Activated naive CD4-positive, alpha-beta T cell treated with anti-CD3 and anti-CD28 coated beads for 36 hours (primary cell): ENCODE measurements at regions not wholly inside any gene's neighbourhood (a gene's known extent, or its start where the extent isn't known, plus 50 kb on each side); places are given as distances from the start of the nearest gene placed in this dataset.

ENCODE experiments used
- CTCF ChIA-PET: fragments of 350-600 bp; sonication (Branson Sonifier 250); formaldehyde crosslinking; loops from one replicate; lab custom pipeline; 2021; ENCODE audit warnings: antibody characterized with exemption; lab: Charles Lee
- DNase-seq: peaks from one replicate; pipeline ENCODE4 v3.0.0-alpha.2; 2020
- H3K27ac Mint-ChIP-seq: one replicate; pipeline ENCODE4 v1.8.0; 2021; ENCODE audit warnings: mild to moderate bottlenecking, mixed read lengths
- H3K27me3 Mint-ChIP-seq: one replicate; pipeline ENCODE4 v1.8.0; 2021; ENCODE audit warnings: low read depth, mixed read lengths
- H3K36me3 Mint-ChIP-seq: one replicate; pipeline ENCODE4 v1.8.0; 2021; ENCODE audit warnings: low read depth, mixed read lengths
- H3K4me1 Mint-ChIP-seq: one replicate; pipeline ENCODE4 v1.8.0; 2021; ENCODE audit warnings: low read depth, mixed read lengths
- H3K4me3 Mint-ChIP-seq: one replicate; pipeline ENCODE4 v1.8.0; 2021; ENCODE audit warnings: mild to moderate bottlenecking, moderate library complexity, mixed read lengths
- H3K9me3 Mint-ChIP-seq: one replicate; pipeline ENCODE4 v1.8.0; 2021; ENCODE audit warnings: mixed read lengths
- intact Hi-C: fragments of 100-400 bp; cut with micrococcal nuclease; formaldehyde crosslinking; loops from one replicate; pipeline ENCODE4 v1.15.1; 2023

DNA sequence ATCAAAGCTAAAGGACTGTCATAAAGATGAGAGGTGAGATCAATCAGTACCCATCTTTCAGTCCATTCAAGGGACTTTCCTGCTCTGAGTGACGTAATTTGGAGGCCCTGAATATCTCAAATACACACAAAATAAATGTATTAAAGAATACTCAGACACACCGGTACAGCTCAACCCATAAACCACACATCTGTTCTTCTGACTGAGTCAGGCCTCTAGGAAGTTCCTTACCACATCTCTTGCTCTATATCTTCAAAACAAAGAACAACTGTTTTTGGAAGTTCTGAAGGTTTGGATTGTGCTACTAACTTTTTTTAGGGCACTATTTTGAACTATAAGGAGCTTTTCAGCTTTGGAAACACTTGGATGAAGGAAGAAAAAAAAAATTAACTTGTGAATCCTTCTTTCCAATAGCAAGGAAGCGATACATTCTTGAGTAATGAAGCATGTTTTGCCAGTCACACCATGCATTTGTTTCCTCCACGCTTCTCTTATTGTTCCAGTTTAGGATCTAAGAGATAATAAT lies 866.5 kb upstream of the VRK2 start:
- H3K9me3 Mint-ChIP-seq = peaks cover 3% of the 10 kb centered on the region
- no peaks in the 10 kb centered on the region for H3K4me1 Mint-ChIP-seq
- no peaks in the 10 kb centered on the region for H3K36me3 Mint-ChIP-seq
- CTCF ChIA-PET = no interaction called here
- H3K27me3 Mint-ChIP-seq = no peaks in the 10 kb centered on the region
- intact Hi-C loops = no loop called here
- no peak overlapping the region for H3K4me3 Mint-ChIP-seq
- no peak overlapping the region for H3K27ac Mint-ChIP-seq
- DNase-seq = no peak

DNA sequence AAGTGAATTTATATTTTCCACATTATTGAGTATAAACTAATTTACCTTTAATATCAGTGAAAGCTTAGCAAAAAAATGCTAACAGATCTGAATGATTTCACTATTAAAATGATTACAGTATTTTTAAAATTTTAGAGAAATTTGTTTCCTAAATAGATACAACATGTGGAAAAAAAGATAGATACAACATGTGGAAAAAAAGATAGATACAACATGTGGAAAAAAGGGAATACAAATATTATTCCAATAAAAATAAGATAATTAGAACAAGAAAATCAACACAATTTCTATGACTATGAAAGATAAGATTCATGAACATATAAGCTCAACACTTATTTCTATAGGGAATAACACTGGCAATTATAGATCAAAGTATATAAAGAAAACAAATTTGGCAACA lies 865.9 kb upstream of the VRK2 start:
- Mint-ChIP-seq H3K36me3 (no peaks in the 10 kb centered on the region), H3K27ac (no peak overlapping the region), H3K4me1 (no peaks in the 10 kb centered on the region), H3K4me3 (no peak overlapping the region), H3K27me3 (no peaks in the 10 kb centered on the region), H3K9me3 (peaks cover 3% of the 10 kb centered on the region)
- DNase-seq = no peak
- intact Hi-C loops = no loop called here
- CTCF ChIA-PET = no interaction called here

DNA sequence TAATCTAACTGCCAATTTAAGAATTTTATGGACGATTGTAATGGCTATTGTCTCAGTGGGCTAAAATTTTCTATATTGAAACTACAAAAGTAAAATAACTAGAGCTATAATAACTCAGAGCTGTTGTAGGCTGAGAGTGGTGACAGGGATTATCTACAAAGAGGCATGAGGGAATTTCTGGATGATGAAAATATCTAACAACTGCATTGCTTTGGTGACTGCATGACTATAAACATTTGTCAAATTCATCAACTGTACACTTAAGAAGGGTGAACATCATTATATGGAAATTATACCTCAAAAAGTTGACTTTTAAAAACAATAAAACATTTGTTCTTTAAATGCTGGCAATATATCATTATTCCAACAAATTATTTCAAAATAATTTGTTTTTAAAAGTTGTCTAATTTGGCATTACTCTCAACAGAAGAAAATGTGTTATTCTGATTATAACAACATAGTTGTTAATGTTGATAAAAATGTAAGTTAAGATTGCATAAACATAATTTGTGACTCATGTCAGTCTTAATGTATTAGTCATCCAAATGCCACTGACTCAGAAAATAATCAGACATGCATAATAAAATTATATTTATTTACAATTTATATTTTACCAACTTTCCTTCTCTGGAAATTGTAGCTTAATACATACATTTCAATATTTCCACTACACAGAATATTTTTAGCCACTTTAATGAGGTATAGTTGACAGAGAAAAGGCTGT lies 865.1 kb upstream of the VRK2 start:
- Mint-ChIP-seq H3K27ac (no peak overlapping the region), H3K4me1 (no peaks in the 10 kb centered on the region), H3K4me3 (no peak overlapping the region), H3K9me3 (peaks cover 3% of the 10 kb centered on the region), H3K36me3 (no peaks in the 10 kb centered on the region), H3K27me3 (no peaks in the 10 kb centered on the region)
- DNase-seq = no peak
- intact Hi-C loops = no loop called here
- CTCF ChIA-PET = no interaction called here

DNA sequence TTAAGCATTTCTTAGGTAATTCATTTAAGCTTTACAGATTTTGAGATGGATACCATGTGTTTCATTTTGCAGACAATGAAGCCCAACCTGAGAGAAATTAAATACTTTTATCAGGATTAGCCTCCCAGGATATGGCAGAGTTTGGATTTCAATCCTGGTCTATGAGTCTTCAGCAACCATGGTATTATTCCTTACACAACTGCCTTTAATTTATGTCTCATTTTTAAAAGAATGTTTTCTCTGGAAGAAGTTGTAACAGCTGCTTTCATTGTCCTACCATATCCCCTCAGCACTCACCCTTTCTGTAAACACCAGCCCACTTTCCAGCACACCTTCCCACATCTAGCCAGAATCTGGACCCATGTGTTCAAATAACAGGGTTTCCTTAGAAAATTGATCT lies 863.7 kb upstream of the VRK2 start:
- intact Hi-C loops = no loop called here
- Mint-ChIP-seq H3K27ac (no peak overlapping the region), H3K36me3 (no peaks in the 10 kb centered on the region), H3K9me3 (peaks cover 3% of the 10 kb centered on the region), H3K4me1 (no peaks in the 10 kb centered on the region), H3K27me3 (no peaks in the 10 kb centered on the region), H3K4me3 (no peak overlapping the region)
- no peak for DNase-seq
- CTCF ChIA-PET = no interaction called here

DNA sequence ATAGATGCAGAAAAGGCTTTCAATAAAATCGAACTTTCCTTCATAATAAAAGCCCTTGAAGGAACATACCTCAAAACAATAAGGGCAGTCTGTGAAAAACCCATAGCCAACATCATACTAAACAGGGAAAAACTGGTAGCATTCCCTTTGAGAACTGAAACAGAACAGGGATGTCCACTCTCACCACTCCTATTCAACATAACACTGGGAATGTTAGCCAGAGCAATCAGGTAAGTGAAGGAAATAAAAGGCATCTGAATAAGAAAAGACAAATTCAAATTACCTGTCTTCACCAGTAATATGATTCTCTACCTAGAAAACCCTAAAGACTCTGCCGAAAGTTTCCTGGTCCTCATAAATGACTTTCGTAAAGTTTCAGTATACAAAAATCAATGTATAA lies 861.0 kb upstream of the VRK2 start:
- Mint-ChIP-seq H3K4me3 (no peak overlapping the region), H3K27ac (no peak overlapping the region), H3K27me3 (no peaks in the 10 kb centered on the region), H3K36me3 (no peaks in the 10 kb centered on the region), H3K4me1 (no peaks in the 10 kb centered on the region), H3K9me3 (peaks cover 3% of the 10 kb centered on the region)
- CTCF ChIA-PET = no interaction called here
- intact Hi-C loops = no loop called here
- no peak for DNase-seq

DNA sequence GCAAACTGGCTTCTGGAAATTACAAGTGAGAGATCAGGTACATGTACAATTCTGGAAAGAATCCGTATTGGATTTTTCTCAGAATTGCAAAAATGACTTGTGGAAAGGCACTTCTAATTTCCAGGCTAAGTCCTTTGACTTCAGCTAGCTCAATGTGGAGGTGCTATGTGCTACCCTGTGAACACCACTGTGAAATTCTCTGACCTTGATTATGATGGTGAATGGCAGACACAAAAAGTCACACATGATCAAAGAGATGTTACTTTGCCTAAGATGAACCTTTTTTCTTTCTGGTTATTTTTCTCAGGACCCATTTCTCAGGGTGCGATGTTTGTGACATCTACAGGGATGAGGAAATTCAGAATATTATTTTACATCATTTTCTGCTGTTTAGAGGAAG lies 856.6 kb upstream of the VRK2 start:
- DNase-seq = no peak
- H3K27ac Mint-ChIP-seq = no peak overlapping the region
- intact Hi-C loops = no loop called here
- H3K4me3 Mint-ChIP-seq = no peak overlapping the region
- H3K4me1 Mint-ChIP-seq = no peaks in the 10 kb centered on the region
- CTCF ChIA-PET = no interaction called here
- no peaks in the 10 kb centered on the region for H3K36me3 Mint-ChIP-seq
- H3K27me3 Mint-ChIP-seq = no peaks in the 10 kb centered on the region
- no peaks in the 10 kb centered on the region for H3K9me3 Mint-ChIP-seq

DNA sequence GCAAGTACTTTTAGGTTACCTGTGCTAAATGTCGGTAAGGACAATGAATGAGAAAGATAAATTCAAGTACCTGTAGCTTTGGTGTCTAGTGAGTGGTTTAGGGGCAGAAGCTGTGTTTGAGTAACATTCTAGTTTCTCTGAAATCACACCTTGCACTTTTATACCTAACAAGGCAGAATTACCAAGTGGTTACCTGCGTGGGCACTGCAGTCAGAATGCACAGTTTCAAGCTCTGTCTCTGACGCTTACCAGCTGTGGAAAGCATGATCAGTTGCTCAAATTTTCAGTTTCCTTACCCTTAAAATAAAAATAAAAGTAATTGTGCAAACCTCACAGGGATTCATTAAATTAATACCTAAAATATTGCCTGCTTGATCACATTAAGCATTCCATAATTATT lies 846.9 kb upstream of the VRK2 start:
- intact Hi-C loops = no loop called here
- Mint-ChIP-seq H3K27me3 (no peaks in the 10 kb centered on the region), H3K4me1 (no peaks in the 10 kb centered on the region), H3K4me3 (no peak overlapping the region), H3K36me3 (no peaks in the 10 kb centered on the region), H3K27ac (no peak overlapping the region), H3K9me3 (peaks cover 11% of the 10 kb centered on the region)
- DNase-seq = no peak
- CTCF ChIA-PET = no interaction called here

DNA sequence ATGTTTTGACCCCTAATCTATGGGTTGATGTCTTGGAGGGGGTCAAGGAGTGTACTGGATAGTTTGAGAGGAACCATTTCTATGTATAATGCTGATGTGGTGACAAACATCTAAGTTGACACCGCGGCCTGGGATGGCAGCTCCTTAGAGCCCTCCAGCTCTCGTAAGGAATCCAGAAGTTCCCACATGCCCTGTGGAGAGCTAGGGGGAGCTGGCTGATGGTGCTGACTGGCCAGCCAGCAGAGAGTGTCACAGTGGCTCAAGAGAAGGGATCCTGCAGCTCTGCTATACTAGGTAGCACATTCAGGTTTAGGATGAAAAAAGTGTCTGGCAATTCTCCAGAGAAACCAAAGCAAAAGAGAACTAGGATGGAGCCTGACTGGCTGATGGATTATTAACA lies 842.2 kb upstream of the VRK2 start:
- no peak for DNase-seq
- Mint-ChIP-seq H3K36me3 (no peaks in the 10 kb centered on the region), H3K27me3 (no peaks in the 10 kb centered on the region), H3K4me3 (no peak overlapping the region), H3K9me3 (peaks cover 2% of the 10 kb centered on the region), H3K27ac (no peak overlapping the region), H3K4me1 (no peaks in the 10 kb centered on the region)
- CTCF ChIA-PET = no interaction called here
- intact Hi-C loops = no loop called here

DNA sequence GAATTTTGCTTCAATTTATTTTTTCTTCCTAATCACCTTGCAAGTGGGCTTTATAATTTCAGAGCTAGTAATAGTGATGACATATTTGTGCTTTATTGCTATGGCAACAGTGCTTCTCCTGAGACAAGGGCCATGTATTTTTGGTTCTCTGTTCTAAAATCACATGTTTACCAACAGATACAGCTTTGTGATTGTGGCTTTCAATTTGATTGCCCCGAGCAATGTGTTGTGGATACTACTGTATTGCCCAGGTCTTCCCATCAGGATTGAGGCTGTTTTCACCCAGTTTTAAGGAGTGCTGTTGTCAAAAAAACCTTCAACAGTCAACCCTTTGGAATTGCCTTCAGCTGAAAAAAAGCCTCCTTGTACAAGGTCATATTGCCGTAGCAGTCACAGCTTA lies 841.4 kb upstream of the VRK2 start:
- H3K4me3 Mint-ChIP-seq = no peak overlapping the region
- no peaks in the 10 kb centered on the region for H3K36me3 Mint-ChIP-seq
- no peak overlapping the region for H3K27ac Mint-ChIP-seq
- no peaks in the 10 kb centered on the region for H3K4me1 Mint-ChIP-seq
- CTCF ChIA-PET = no interaction called here
- no peak for DNase-seq
- H3K9me3 Mint-ChIP-seq = peaks cover 2% of the 10 kb centered on the region
- intact Hi-C loops = no loop called here
- no peaks in the 10 kb centered on the region for H3K27me3 Mint-ChIP-seq

DNA sequence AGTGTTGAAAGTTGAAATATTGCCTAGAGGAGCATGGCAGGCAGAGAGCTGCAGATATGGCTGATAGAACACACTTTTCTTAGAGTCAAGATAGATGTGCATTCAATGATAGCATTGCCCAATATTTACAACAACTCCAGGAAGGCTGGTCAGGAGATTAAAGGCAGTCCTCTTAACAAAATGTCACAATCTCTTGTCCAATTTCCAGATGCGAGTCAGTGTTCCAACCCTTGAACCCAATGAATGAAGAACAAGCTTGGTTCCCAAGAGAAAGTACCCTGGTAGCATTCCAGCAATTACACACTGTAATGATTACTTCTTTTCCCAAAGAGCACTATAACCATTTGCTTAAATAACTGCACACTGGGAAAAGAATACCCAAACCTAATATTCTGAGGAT lies 839.4 kb upstream of the VRK2 start:
- H3K27ac Mint-ChIP-seq = no peak overlapping the region
- DNase-seq = no peak
- CTCF ChIA-PET = no interaction called here
- no peaks in the 10 kb centered on the region for H3K4me1 Mint-ChIP-seq
- H3K9me3 Mint-ChIP-seq = peaks cover 2% of the 10 kb centered on the region
- intact Hi-C loops = no loop called here
- no peaks in the 10 kb centered on the region for H3K27me3 Mint-ChIP-seq
- H3K4me3 Mint-ChIP-seq = no peak overlapping the region
- H3K36me3 Mint-ChIP-seq = no peaks in the 10 kb centered on the region

DNA sequence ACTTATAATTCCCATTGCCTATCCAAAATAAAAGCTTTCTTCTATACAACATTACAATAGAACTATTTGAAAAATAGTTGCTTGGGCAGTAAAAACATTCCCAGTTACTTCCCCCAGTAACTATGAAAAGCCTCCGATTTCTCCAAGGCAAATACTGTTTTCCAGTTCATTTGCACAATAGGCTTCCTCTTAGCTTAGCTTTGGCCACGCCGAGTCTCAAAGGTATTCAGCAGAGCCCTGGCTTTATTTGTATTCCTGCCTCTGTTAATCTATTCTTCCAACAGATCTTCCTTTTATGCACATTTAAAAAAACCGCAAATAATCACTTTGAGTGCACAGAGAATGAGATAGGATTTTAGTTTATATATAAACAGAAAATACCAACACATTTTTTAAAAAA lies 836.8 kb upstream of the VRK2 start:
- H3K36me3 Mint-ChIP-seq = no peaks in the 10 kb centered on the region
- no peaks in the 10 kb centered on the region for H3K4me1 Mint-ChIP-seq
- CTCF ChIA-PET = no interaction called here

DNA sequence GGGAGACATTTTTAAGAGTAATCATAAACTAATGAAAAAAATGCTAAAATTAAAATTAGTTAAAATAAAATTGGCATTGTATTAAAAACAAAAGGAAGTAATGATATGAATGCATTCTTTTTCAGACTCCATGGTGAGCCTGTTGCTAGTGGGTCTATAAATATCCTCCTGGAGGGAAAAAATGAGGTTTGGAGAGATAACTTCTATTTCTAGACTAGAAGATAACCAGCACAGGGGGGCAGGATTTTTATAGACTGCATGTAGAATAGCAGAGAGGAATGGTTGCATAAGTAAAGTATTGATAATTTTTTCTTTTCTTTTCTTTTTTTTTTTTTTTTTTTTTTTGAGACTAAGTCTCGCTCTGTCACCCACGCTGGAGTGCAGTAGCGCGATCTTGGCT lies 835.8 kb upstream of the VRK2 start:
- CTCF ChIA-PET = no interaction called here
- no peak for DNase-seq
- Mint-ChIP-seq H3K4me3 (no peak overlapping the region), H3K27ac (no peak overlapping the region), H3K27me3 (no peaks in the 10 kb centered on the region), H3K36me3 (no peaks in the 10 kb centered on the region), H3K9me3 (peaks cover 6% of the 10 kb centered on the region), H3K4me1 (no peaks in the 10 kb centered on the region)
- intact Hi-C loops = no loop called here

More for the DNA sequence above, 836.8 kb upstream of the VRK2 start:
- Mint-ChIP-seq H3K27ac (no peak overlapping the region), H3K4me3 (no peak overlapping the region), H3K9me3 (peaks cover 6% of the 10 kb centered on the region), H3K27me3 (no peaks in the 10 kb centered on the region)
- no peak for DNase-seq
- intact Hi-C loops = no loop called here

DNA sequence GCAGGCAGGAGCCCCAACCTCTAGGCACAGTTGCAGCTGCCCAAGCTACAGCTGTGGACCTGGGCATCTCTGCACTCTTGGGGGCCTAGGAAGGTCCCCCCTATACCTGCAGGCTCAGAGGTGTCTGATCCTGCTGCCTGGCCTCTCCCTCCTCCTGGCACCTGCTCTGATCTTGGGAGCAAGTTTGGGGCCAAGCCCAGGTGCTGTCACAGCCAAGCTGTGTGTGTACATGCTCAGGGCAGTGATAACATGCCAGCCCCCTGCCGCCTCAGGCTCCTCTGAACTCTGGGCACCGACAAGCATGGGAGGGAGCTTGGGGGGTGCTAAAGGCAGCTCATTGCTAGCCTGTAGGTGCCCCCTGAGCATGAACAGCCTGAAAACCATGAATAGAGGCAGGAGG lies 829.6 kb upstream of the VRK2 start:
- intact Hi-C loops = no loop called here
- no peaks in the 10 kb centered on the region for H3K36me3 Mint-ChIP-seq
- no peak overlapping the region for H3K27ac Mint-ChIP-seq
- H3K4me1 Mint-ChIP-seq = no peaks in the 10 kb centered on the region
- no peak overlapping the region for H3K4me3 Mint-ChIP-seq
- CTCF ChIA-PET = no interaction called here
- H3K27me3 Mint-ChIP-seq = no peaks in the 10 kb centered on the region
- peaks cover 16% of the 10 kb centered on the region for H3K9me3 Mint-ChIP-seq
- DNase-seq = no peak
